ENCODE measurements at regions not wholly inside any gene's neighbourhood (a gene's known extent, or its start where the extent isn't known, plus 50 kb on each side); places are given as distances from the start of the nearest gene placed in this dataset.

DNA sequence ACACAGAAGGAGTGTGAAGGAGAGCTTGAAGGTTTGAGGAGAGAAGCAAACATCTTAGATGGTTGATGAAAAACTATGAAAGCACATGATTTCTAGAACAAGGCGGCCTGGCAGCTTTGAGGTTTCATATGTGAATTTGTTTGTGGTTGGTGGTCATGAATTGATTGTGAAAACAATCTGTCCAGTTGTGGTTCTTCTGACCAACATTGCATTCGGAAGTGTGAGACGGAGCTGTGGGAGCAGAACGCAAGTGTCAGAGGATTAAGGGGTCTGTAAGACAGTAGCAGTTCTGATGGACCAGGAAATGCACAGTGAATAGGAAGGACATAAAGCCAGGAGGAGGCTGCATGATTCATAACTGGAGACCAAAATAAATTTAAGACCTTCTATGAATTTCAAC lies 594.6 kb downstream of the NXPH1 start:
- Histone ChIP-seq H4K91ac (ENCODE audit: insufficient read length, low read depth, low read length) (no peak overlapping the region), H3K23ac (ENCODE audit: insufficient read length, low read depth, low read length) (no peak overlapping the region), H4K20me1 (ENCODE audit: control insufficient read depth, insufficient read depth, insufficient read length) (no peaks in the 10 kb centered on the region), H2BK15ac (ENCODE audit: low read depth, low read length) (no peak overlapping the region), H3K23me2 (ENCODE audit: insufficient read length, low read depth, low read length, poor library complexity, severe bottlenecking) (no peaks in the 10 kb centered on the region), H2AFZ (ENCODE audit: low read length) (no peak overlapping the region), H3K27me3 (ENCODE audit: insufficient read depth, low read length) (no peaks in the 10 kb centered on the region), H2BK5ac (ENCODE audit: insufficient read length, low read length) (no peak overlapping the region), H2BK120ac (ENCODE audit: low read depth, low read length, poor library complexity, severe bottlenecking) (no peak overlapping the region), H3K4me1 (ENCODE audit: insufficient read depth, low read length) (no peaks in the 10 kb centered on the region; the same call in 1 of the 2 replicates), H2AK5ac (ENCODE audit: insufficient read length, low read length) (no peak overlapping the region), H3K56ac (ENCODE audit: insufficient read length, low read depth, low read length) (no peak overlapping the region), H3K9ac (ENCODE audit: extremely low read depth, insufficient read length, low read length) (no peak overlapping the region), H3K4me2 (ENCODE audit: insufficient read depth, insufficient read length, low read length) (no peak overlapping the region), H3K4ac (ENCODE audit: low read depth, low read length) (no peak overlapping the region), H4K8ac (replicated peaks; ENCODE audit: insufficient read length, low read depth, low read length) (no peak overlapping the region), H3K79me2 (ENCODE audit: insufficient read depth, low read length) (no peaks in the 10 kb centered on the region), H3K18ac (ENCODE audit: insufficient read length, low read depth, low read length) (no peak overlapping the region), H3K79me1 (ENCODE audit: insufficient read depth, low read depth, low read length, poor library complexity, severe bottlenecking) (no peaks in the 10 kb centered on the region), H2BK20ac (ENCODE audit: low read depth, low read length, poor library complexity, severe bottlenecking) (no peak overlapping the region), H4K5ac (ENCODE audit: insufficient read length, low read depth, low read length) (no peak overlapping the region), H2BK12ac (ENCODE audit: insufficient read length, low read depth, low read length) (no peak overlapping the region), H3K27ac (ENCODE audit: insufficient read length, low read depth, low read length) (no peak overlapping the region), H3K14ac (ENCODE audit: insufficient read depth, low read length) (no peak overlapping the region), H3K9me3 (ENCODE audit: control insufficient read depth, low read depth, low read length) (no peaks in the 10 kb centered on the region), H3T11ph (ENCODE audit: low read length) (no peak overlapping the region)
- H3K27ac Mint-ChIP-seq: no peak overlapping the region
- peaks cover 5 to 8% of the 10 kb centered on the region in 2 experiments for H3K4me1 Mint-ChIP-seq
- no CpG with 5 or more reads among the region's 4 CpGs for WGBS (ENCODE audit: extremely low coverage, insufficient read length, low lambda C conversion rate)
- TF ChIP-seq CTCF (conservative IDR thresholded peaks at IDR 0.05): no peak
- H3K4me3 Mint-ChIP-seq: no peak overlapping the region
- no peak for DNase-seq
- no peaks in the 10 kb centered on the region for H3K27me3 Mint-ChIP-seq (ENCODE audit: low read depth)
- no peaks in the 10 kb centered on the region for H3K36me3 Mint-ChIP-seq (ENCODE audit: insufficient read depth in 1 of 3, low read depth in 3 of 3)
- H3K9me3 Mint-ChIP-seq: no peaks in the 10 kb centered on the region

Measured in H9 (cell line).